GM12873 (cell line): ENCODE measurements at regions not wholly inside any gene's neighbourhood (a gene's known extent, or its start where the extent isn't known, plus 50 kb on each side); places are given as distances from the start of the nearest gene placed in this dataset.

Experiments used
- TF ChIP-seq, protein P1 (sequence below): IDR thresholded peaks from 2 replicates; pipeline ENCODE4 v1.5.1; 2012; ENCODE audit warnings: low read depth, mild to moderate bottlenecking, moderate library complexity, low read length, control low read depth; ENCODE audit not compliant: insufficient read depth; ENCODE audit errors: missing control alignments

DNA sequence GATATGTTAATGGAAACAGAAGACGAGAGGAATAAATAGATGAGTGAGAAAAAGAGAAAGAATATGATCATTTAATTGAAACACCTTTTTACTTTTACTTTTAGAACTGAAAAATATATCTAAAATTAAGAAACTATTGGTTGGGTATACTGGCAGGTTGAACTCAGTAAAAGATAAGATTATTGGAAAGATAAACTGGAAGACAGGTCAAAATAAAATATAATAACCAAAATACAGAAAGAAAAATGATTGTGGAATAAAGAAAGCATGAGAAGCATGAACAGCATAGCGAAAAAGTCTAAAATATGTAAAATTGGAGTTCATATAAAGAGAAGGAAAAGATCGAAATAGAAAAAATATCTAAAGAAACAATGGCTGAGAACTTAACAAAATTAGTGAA lies 242.2 kb upstream of the MIR17HG start:
- TF ChIP-seq, protein P1, sequence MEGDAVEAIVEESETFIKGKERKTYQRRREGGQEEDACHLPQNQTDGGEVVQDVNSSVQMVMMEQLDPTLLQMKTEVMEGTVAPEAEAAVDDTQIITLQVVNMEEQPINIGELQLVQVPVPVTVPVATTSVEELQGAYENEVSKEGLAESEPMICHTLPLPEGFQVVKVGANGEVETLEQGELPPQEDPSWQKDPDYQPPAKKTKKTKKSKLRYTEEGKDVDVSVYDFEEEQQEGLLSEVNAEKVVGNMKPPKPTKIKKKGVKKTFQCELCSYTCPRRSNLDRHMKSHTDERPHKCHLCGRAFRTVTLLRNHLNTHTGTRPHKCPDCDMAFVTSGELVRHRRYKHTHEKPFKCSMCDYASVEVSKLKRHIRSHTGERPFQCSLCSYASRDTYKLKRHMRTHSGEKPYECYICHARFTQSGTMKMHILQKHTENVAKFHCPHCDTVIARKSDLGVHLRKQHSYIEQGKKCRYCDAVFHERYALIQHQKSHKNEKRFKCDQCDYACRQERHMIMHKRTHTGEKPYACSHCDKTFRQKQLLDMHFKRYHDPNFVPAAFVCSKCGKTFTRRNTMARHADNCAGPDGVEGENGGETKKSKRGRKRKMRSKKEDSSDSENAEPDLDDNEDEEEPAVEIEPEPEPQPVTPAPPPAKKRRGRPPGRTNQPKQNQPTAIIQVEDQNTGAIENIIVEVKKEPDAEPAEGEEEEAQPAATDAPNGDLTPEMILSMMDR = no peak

DNA sequence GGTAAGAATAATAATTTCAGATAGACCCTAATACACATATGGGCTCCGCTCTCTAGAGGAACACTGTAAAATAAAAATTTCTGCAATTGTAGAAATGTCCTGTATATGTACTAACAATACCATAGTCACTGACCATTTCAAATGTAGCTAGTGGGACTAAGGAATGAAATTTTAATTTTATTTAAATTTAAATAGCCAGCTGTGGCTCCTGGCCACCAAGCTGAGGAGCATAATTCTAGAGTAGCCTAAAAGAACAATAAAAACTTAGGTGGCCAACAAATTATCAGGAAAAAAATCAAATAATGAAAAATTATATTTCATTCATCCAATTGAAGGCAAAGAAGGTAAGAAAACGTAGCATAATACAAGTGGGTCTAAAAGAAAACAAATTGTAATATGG lies 240.9 kb upstream of the MIR17HG start:
- TF ChIP-seq, protein P1 = no peak

DNA sequence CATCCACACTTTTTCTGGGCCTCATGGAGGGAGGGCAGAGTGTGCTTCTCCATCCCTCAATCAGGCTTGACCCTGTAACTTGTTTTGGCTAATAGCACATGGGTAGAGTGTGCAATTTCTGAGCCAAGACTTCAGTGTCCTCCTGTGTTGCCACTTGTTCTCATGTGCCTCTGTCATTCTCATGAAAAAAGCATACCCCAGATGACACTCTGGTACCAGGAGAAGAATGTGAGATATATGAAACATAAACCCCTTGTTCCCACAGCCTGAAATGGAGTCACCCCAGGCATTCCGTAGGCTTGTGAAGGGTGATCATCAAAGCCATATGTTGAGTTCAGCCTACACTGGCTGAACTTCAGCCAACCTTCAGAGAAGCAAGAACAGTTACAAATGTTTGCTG lies 239.2 kb upstream of the MIR17HG start:
- TF ChIP-seq, protein P1 = no peak

DNA sequence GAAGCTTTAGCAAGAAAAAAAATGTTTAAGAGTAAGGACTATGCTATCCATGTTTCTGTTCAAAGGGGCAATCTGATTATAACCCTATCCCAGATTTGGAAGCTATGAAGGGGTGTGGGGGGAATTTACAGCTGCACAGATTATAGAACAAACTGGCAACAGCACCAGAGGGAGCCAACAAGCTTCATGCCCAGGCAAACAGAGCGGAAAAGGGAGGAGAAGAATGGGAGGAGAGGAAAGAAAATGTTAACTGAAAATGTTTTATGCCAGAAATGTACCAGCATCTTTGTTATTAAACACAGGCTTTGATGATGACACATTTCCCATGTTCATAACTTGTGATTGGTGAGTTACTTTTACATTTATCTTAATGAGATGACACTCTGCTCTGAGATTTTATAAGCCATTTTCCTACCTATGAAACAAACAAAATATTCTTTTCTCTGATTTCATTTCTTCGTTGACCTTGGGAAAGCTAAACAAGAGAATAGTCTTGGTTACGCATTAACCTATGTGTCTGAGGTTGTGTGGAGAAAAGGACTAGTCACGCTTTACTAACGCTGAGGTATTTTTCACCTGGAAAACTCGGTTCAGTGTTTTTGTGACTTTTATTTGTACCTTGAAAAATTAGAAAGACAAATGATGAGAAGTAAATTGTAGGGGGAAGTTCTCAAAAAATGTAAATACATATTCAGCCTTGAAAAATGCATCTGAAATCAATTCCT lies 235.8 kb upstream of the MIR17HG start:
- TF ChIP-seq, protein P1 = no peak

DNA sequence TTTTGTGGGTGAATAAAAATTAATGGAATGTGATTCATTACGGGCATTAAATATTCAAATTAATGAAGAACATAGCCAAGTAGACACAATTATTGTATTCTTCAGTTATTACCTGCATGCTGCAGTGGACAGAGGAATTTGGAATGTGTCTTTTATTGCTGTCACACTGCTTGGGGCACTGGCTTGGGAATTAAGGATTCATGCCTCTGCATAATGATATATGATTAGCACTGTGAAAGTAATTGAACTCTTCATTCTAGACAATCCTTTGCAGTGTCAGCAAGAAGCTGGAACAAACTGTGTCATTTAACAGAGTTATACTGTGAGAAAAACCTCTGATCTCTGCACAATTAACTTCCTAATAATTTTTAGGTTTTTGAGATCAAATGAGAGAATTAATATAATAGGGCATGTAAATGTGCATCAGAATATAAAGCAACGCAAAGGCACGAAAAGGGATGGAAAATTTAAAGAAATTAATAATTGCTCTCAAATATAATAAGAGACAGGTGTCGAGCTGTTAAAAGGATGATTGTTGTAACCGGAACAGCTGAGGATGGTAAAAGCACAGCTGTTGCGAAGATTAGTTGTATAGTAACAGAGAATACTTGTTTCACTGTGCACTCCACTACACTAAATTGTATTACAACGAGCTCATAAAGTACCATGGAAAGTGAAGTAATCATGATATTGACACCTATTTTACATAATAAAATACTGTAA lies 235.1 kb upstream of the MIR17HG start:
- TF ChIP-seq, protein P1 = no peak

DNA sequence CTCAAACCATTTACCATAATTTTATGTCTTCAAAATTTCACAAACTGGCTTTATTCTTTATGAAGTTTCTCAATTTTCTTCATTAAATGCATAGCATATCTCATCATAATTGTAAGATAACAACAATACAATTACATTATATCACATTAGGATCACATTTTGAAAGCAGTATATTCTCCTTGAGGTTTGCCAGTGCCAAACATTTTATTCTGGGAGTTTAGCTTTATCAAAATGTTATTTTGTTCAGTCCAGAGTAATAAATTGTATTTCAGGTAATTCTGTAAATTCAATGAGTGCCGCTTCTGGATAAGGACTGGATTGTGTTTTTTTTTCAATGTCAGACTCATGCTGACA lies 234.6 kb upstream of the MIR17HG start:
- TF ChIP-seq, protein P1 = no peak

DNA sequence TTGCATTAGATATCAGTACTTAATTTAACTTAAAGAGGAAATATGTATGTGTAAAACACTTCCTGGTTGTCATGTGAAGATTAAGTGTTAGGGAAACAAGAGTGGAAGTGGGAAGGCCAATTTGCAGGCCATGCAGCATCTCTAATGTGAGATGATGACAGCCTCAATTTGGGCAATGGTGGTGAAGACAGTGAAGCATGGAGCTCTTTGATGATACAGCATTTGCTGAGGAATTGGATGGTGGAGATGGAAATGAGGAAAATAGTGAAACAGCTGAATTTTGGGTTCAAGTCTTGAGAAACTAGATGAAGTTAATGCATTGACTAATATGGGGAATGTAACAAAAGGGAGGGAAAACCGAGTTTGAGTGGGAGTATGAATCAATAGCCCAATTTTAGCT lies 231.7 kb upstream of the MIR17HG start:
- TF ChIP-seq, protein P1 = no peak
